Kidney glomerular epithelial cell (primary cell): ENCODE measurements at regions not wholly inside any gene's neighbourhood (a gene's known extent, or its start where the extent isn't known, plus 50 kb on each side); places are given as distances from the start of the nearest gene placed in this dataset.

Source experiments
- DNase-seq: peaks from one replicate; lab custom pipeline; 2025; lab: John Stamatoyannopoulos, UW

GRCh38 chr1:18535391-18536210 lies 54.9 kb downstream of the KLHDC7A start:
- DNase-seq = no peak

DNA sequence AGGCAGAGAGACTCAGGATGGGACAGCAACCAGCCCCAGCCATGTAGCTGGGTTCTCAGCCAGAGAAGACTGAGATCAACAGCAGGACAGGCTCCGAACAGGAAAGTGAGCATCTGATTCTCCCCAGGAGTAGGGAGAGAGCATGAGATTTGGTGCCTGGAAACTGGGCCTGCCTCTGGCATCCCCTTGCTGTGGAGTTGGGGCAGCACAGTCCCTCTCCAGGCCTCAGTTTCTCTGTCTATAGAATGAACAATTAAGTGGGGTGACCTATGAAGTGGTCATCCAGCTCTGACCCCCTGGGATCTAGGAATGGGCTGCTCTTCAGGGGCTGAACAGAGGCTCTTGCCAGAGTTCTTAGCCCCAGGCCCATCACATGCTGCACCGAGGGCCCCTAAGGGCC lies 55.6 kb downstream of the KLHDC7A start:
- DNase-seq = no peak

- no peak for DNase-seq
Observed at GRCh38 chr1:18536915-18537314, 56.2 kb downstream of the KLHDC7A start.

DNA sequence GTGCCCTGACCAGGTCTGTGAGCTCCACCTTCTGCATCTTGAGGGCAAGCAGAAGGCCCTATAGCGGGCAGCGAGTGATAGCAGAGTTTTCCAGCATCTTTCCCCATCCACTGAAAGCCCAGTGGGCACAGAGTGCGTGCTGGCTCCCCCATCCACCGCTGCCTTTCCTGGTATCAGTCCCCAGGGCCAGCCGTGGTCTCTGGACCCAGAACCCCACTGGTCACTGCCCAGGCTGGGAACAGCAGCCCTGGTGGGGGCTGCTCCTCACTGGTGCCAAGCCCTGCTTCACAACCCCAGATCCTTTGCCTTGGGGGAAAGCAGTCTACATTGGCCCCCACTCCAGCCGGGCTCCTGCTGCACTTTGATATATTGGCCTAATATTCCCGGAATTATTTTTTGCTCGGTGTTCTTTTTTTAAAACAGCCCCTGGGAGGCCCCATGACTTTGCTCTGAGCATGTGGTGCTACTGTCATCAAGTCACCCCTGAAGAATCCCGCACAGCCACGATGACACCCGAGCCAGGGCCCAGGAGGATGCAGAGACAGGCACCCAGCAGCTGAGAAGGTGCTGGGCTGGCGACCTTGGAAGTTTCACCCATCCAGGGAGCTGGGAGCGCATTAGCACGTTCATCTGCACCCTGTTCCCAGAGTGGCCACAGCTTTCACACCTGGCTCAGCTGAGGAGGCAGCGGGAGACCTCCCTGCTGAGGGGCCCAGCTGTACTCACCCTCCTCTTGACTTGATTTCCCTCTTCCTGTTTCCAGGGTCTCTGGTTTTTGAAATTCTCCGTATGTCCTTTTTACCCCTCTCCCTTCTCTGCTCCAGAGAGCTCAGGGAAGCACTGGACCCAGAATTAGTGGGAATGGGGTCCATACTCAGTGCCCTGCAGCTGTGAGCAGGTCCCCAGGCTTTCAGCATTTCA lies 56.9 kb downstream of the KLHDC7A start:
- DNase-seq = no peak

DNA sequence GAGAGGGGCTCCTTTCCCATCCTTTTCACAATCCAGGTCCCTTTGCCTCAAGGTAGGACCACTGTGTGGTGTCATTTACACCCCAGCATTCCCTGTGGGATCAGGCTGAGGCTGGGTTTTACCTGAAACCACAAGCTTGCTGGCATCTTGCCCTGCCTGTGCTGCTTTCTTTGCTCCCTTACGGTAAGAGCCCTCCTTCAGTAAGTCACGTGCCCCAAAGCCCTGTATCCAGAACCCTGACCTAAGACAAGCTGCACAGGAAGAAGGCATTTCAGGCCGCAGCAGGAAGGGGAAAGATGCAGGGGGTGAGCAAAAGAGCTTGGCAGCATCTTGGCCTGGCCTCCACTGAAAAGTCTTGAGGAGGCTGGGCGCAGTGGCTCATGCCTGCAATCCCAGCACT lies 58.4 kb downstream of the KLHDC7A start:
- no peak for DNase-seq

GRCh38 chr1:18540136-18540765 lies 59.5 kb downstream of the KLHDC7A start:
- DNase-seq = no peak

DNA sequence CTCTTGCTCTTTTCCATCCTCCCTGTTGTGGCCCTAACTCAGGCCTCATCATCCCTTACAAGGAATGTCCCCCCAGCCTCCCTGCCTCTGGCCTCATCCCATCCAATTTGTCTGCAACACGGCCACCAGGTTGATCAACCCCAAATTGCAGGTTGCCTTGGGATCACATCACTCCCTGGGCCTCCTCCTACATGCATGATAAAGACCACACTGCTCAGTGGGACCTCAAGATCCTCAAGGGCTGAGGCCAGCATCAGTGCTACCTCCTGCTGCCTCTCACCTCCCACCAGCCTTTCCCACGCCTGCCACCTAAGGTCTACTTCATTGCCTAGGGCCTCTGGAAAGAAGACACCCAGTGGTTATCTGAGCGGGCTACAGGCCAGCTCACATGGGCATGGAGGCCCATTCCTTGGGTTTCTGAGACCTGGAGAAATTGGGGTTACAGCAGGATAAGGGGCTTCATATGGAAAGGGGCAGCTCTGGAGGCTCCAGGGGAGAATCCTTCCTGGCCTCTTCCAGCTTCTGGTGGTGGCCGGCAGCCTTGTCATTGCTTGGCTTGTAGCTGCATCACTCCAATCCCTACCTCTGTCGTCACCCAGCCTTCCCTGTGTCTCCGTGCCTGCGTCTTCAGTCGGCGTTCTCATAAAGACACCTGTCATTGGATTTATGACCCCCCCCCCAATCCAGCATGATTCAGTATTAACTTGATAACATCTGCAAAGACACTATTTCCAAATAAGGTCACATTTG lies 60.5 kb downstream of the KLHDC7A start:
- DNase-seq = no peak

- DNase-seq = no peak
Observed at GRCh38 chr1:18542351-18542750, 61.6 kb downstream of the KLHDC7A start.

GRCh38 chr1:18546026-18546425 lies 65.3 kb downstream of the KLHDC7A start:
- no peak for DNase-seq

GRCh38 chr1:18547460-18547859 lies 66.7 kb downstream of the KLHDC7A start:
- DNase-seq = no peak

DNA sequence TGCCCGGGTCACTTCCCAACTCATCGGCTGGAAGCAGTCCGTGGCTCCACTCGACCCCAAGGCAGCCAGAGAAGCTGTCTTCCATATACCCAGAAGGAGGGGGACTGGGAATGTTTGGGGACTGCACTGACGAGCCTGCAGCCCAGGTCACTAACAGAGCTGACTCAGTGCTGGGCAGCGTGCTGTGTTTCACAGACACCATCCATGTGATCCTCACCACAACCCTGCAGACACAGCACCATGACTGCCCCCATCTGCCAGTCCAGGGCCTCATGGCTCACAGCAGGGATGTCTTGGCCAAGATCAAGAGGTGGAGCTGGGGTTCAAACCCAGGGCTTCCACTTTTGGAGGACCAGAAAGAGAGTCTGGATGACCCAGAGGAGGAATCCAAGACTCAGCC lies 67.9 kb downstream of the KLHDC7A start:
- no peak for DNase-seq

GRCh38 chr1:18549106-18549505 lies 68.4 kb downstream of the KLHDC7A start:
- no peak for DNase-seq

- no peak for DNase-seq
Observed at GRCh38 chr1:18549906-18550305, 69.2 kb downstream of the KLHDC7A start.

GRCh38 chr1:18552631-18553030 lies 71.9 kb downstream of the KLHDC7A start:
- DNase-seq = no peak

GRCh38 chr1:18553388-18553787 lies 72.7 kb downstream of the KLHDC7A start:
- DNase-seq = no peak

DNA sequence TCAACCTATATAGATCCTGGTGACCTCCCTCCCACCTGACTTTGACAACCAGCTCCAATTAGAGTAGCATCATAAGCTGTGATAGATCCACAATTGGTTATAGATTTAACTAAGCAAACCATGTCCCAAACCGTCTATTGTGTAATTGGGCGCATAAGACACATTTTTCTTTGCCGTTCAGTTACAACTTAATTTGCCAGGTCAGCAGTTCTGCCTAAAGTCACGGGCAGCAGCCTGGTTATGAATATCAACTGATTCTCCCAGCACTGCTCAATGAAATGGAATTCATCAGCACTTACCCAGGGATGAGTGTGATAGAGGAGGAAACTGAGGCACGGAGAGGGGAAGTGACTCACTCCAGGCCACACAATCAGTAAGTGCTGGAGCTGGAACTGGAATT lies 73.4 kb downstream of the KLHDC7A start:
- DNase-seq = no peak

DNA sequence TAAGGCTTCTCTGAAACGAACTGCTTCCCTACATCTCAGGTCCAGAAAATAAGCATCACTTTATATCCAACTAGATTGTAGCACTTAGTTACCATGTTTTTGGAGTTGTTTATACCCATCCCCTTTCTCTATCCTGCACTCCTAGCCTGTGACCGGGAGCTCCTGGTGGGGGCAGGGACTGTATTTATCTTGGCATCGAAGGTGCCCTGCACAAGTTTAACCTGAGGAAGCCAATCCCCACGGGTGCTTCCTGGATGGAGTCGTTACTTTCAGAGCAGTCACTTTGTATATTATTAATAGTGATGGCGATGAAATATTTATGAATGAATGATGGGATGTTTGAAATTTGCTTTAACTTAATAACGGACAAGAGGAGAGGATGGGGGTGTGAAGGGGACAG lies 73.9 kb downstream of the KLHDC7A start:
- no peak for DNase-seq

DNA sequence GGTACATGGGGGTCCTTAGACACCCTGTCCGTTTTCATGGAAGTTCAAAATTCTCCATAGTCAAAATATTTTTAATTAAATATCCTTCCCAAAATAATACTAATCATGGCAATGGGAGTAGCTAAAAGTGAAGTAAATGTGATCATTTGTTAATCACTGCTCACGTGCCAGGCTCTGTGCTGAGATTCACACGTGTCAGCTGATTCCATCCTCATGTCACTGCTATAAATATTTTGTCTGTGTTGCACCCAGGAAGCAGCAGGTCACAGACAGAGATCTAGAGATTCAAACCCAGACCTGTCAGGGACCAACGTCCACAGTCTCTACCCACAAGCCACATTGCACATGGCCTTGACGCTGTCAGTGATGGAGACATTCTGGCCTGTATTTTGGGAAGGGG lies 74.3 kb downstream of the KLHDC7A start:
- no peak for DNase-seq

- DNase-seq = no peak
Observed at GRCh38 chr1:18556364-18556763, 74.3 kb upstream of the PAX7 start.

DNA sequence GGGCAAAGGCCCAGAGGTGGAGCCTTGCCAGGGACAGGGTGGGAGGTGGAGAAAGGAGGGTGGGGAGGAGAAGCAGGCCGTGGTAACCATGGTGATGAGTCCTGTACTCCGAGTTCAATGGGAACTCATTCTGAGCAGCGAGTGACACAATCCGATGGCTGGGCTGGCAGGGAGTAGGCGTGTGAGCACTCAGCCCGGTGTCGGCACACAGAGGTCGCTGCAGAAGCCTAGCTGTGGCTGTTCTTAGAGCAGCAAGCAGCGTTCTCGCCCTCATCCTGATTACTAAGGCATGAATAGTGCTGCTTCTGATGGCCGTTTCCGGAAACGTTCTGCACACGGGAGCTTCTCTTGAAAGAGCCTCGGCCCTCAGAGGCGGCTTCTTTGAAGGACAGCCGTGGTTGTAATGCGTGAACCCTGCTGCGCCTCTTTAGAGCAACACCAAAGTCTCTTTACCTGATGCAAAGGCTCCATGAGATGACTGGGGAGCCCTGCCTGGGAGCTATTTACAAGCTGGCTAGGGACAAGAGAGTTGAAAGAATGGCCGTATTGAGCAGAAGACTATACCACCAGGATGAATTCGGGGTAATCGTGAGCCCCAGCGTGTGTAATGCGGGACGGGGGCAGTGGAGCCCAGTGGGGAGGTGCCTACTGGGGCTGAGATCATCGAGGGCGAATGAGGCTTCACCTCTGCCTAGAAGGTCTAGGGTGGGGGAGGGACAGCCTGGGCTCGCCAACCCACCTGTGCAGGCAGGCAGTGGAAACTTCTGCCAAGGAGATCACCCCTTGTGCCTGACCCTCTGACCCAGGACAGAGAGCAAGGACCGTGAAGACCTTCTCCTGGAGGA lies 72.8 kb upstream of the PAX7 start:
- peak; percentile 6 for DNase-seq

GRCh38 chr1:18560692-18561091 lies 70.0 kb upstream of the PAX7 start:
- DNase-seq = no peak
